ENCODE measurements at regions not wholly inside any gene's neighbourhood (a gene's known extent, or its start where the extent isn't known, plus 50 kb on each side); places are given as distances from the start of the nearest gene placed in this dataset.

GRCh38 chr13:107222597-107222996, 654.7 kb upstream of the ARGLU1 start:
- no peak overlapping the region for H3K4me3 ChIP-seq (ENCODE audit: control insufficient read depth, low read depth, low read length)
- TF ChIP-seq CTCF (IDR thresholded peaks at IDR 0.05; ENCODE audit: control insufficient read depth, insufficient read depth, low read depth, low read length, missing control alignments) = no peak
- no peak for DNase-seq (ENCODE audit: low read depth)

GRCh38 chr13:107220245-107220644, 652.3 kb upstream of the ARGLU1 start:
- DNase-seq (ENCODE audit: low read depth) = no peak
- no peak for TF ChIP-seq CTCF (IDR thresholded peaks at IDR 0.05; ENCODE audit: control insufficient read depth, insufficient read depth, low read depth, low read length, missing control alignments)
- H3K4me3 ChIP-seq (ENCODE audit: control insufficient read depth, low read depth, low read length) = no peak overlapping the region

GRCh38 chr13:107217251-107217650, 649.3 kb upstream of the ARGLU1 start:
- no peak for DNase-seq (ENCODE audit: low read depth)
- no peak overlapping the region for H3K4me3 ChIP-seq (ENCODE audit: control insufficient read depth, low read depth, low read length)
- no peak for TF ChIP-seq CTCF (IDR thresholded peaks at IDR 0.05; ENCODE audit: control insufficient read depth, insufficient read depth, low read depth, low read length, missing control alignments)

GRCh38 chr13:107216046-107216755, 648.3 kb upstream of the ARGLU1 start:
- no peak overlapping the region for H3K4me3 ChIP-seq (ENCODE audit: control insufficient read depth, low read depth, low read length)
- TF ChIP-seq CTCF (IDR thresholded peaks at IDR 0.05; ENCODE audit: control insufficient read depth, insufficient read depth, low read depth, low read length, missing control alignments) = no peak
- peak; percentile 52 for DNase-seq (ENCODE audit: low read depth)

GRCh38 chr13:107211073-107211472, 643.1 kb upstream of the ARGLU1 start:
- DNase-seq (ENCODE audit: low read depth) = peak; percentile 65
- no peak overlapping the region for H3K4me3 ChIP-seq (ENCODE audit: control insufficient read depth, low read depth, low read length)
- peak; percentile 91 for TF ChIP-seq CTCF (IDR thresholded peaks at IDR 0.05; ENCODE audit: control insufficient read depth, insufficient read depth, low read depth, low read length, missing control alignments)

GRCh38 chr13:107210723-107211030, 642.7 kb upstream of the ARGLU1 start:
- TF ChIP-seq CTCF (IDR thresholded peaks at IDR 0.05; ENCODE audit: control insufficient read depth, insufficient read depth, low read depth, low read length, missing control alignments) = no peak
- peak overlapping the region; percentile 20 for H3K4me3 ChIP-seq (ENCODE audit: control insufficient read depth, low read depth, low read length)
- peak; percentile 46 for DNase-seq (ENCODE audit: low read depth)
